GM21381 (cell line): ENCODE measurements at regions not wholly inside any gene's neighbourhood (a gene's known extent, or its start where the extent isn't known, plus 50 kb on each side); places are given as distances from the start of the nearest gene placed in this dataset.

ENCODE experiments used
- ATAC-seq: cut with Tn5 transposase; IDR thresholded peaks from one replicate; pipeline ENCODE4 v1.9.1; 2021; ENCODE audit warnings: mild to moderate bottlenecking, moderate library complexity; ENCODE audit not compliant: unreplicated experiment

GRCh38 chr7:84821671-84822534 lies 365.0 kb downstream of the SEMA3D start:
- ATAC-seq: no peak

- ATAC-seq: no peak
These were observed 366.4 kb downstream of the SEMA3D start for GRCh38 chr7:84820481-84820880.

- ATAC-seq: no peak
These were observed 369.8 kb downstream of the SEMA3D start for GRCh38 chr7:84817016-84817415.

GRCh38 chr7:84813376-84813775 lies 373.5 kb downstream of the SEMA3D start:
- no peak for ATAC-seq

- no peak for ATAC-seq
These were observed 374.8 kb downstream of the SEMA3D start for GRCh38 chr7:84812021-84812420.

- ATAC-seq: no peak
These were observed 375.5 kb downstream of the SEMA3D start for GRCh38 chr7:84811362-84811761.

GRCh38 chr7:84809877-84810276 lies 377.0 kb downstream of the SEMA3D start:
- no peak for ATAC-seq

- ATAC-seq: no peak
These were observed 382.9 kb downstream of the SEMA3D start for GRCh38 chr7:84803979-84804378.

GRCh38 chr7:84801396-84801795 lies 385.5 kb downstream of the SEMA3D start:
- ATAC-seq: no peak

GRCh38 chr7:84800846-84801245 lies 386.0 kb downstream of the SEMA3D start:
- no peak for ATAC-seq

- ATAC-seq: no peak
These were observed 387.8 kb downstream of the SEMA3D start for GRCh38 chr7:84799106-84799505.

GRCh38 chr7:84792231-84792893 lies 394.5 kb downstream of the SEMA3D start:
- peak; percentile 67 for ATAC-seq

- no peak for ATAC-seq
These were observed 396.0 kb downstream of the SEMA3D start for GRCh38 chr7:84790882-84791281.

GRCh38 chr7:84786073-84786472 lies 400.8 kb downstream of the SEMA3D start:
- ATAC-seq: no peak

- ATAC-seq: no peak
These were observed 402.4 kb downstream of the SEMA3D start for GRCh38 chr7:84784450-84784849.

GRCh38 chr7:84783141-84783778 lies 403.6 kb downstream of the SEMA3D start:
- ATAC-seq: no peak

- no peak for ATAC-seq
These were observed 405.0 kb downstream of the SEMA3D start for GRCh38 chr7:84781838-84782237.

GRCh38 chr7:84780158-84781124 lies 406.4 kb downstream of the SEMA3D start:
- no peak for ATAC-seq

- no peak for ATAC-seq
These were observed 429.1 kb downstream of the SEMA3D start for GRCh38 chr7:84757761-84758160.

GRCh38 chr7:84746353-84746752 lies 440.5 kb downstream of the SEMA3D start:
- ATAC-seq: no peak

GRCh38 chr7:84744385-84744784 lies 442.5 kb downstream of the SEMA3D start:
- ATAC-seq: no peak
